NB4 (cell line): ENCODE measurements at regions not wholly inside any gene's neighbourhood (a gene's known extent, or its start where the extent isn't known, plus 50 kb on each side); places are given as distances from the start of the nearest gene placed in this dataset.
"Not testable (repeated sequence)": the region's sequence is repeated elsewhere in the genome, so short reads cannot be mapped to it uniquely, and the experiment has no call there.

ENCODE experiments used
- DNase-seq: peaks from one replicate; pipeline ENCODE4 v3.0.0; 2010; ENCODE audit warnings: low read depth
- H3K4me3 ChIP-seq: one replicate; pipeline ENCODE4 v1.5.1; 2011; ENCODE audit warnings: mild to moderate bottlenecking, low read depth, low read length, moderate library complexity
- MYC ChIP-seq: IDR thresholded peaks from 2 replicates; pipeline ENCODE4 v1.6.1; 2011; ENCODE audit warnings: low read depth, low read length
- POLR2A ChIP-seq: IDR thresholded peaks from 2 replicates; pipeline ENCODE4 v1.6.1; 2011; ENCODE audit warnings: mild to moderate bottlenecking; ENCODE audit not compliant: insufficient read length; ENCODE audit errors: extremely low read depth
- TF ChIP-seq, protein P1 (sequence below): IDR thresholded peaks from 2 replicates; pipeline ENCODE4 v1.6.1; 2011; ENCODE audit warnings: low read depth, low read length
- TF ChIP-seq, protein P2 (sequence below): IDR thresholded peaks from one replicate; pipeline ENCODE4 v1.5.1; 2012; ENCODE audit warnings: low read depth, low read length

DNA sequence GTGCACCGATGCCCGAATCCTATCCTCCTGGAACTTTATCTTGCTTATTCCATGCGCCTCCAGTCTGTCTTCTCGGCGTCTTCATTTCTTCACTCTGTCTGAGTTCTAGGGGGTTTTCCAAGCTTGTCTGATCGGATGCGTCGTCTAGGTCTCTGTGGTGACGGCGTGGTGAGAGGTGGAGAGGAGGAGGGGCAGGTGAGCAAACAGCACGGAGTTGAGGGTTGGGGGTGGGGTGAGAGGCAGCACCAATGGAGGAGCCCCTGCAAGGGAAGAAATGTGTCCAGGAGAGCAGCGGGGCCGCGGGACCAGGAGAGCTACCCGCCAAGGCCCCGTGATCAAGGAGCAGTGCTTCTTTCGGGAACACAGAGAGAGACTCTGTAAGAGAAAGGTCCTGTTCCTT lies 131.3 kb upstream of the TWIST2 start:
- TF ChIP-seq, protein P1, sequence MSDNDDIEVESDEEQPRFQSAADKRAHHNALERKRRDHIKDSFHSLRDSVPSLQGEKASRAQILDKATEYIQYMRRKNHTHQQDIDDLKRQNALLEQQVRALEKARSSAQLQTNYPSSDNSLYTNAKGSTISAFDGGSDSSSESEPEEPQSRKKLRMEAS = no peak
- TF ChIP-seq POLR2A = no peak
- no peak for TF ChIP-seq MYC
- TF ChIP-seq, protein P2, sequence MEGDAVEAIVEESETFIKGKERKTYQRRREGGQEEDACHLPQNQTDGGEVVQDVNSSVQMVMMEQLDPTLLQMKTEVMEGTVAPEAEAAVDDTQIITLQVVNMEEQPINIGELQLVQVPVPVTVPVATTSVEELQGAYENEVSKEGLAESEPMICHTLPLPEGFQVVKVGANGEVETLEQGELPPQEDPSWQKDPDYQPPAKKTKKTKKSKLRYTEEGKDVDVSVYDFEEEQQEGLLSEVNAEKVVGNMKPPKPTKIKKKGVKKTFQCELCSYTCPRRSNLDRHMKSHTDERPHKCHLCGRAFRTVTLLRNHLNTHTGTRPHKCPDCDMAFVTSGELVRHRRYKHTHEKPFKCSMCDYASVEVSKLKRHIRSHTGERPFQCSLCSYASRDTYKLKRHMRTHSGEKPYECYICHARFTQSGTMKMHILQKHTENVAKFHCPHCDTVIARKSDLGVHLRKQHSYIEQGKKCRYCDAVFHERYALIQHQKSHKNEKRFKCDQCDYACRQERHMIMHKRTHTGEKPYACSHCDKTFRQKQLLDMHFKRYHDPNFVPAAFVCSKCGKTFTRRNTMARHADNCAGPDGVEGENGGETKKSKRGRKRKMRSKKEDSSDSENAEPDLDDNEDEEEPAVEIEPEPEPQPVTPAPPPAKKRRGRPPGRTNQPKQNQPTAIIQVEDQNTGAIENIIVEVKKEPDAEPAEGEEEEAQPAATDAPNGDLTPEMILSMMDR = no peak
- DNase-seq = no peak
- no peak overlapping the region for H3K4me3 ChIP-seq

DNA sequence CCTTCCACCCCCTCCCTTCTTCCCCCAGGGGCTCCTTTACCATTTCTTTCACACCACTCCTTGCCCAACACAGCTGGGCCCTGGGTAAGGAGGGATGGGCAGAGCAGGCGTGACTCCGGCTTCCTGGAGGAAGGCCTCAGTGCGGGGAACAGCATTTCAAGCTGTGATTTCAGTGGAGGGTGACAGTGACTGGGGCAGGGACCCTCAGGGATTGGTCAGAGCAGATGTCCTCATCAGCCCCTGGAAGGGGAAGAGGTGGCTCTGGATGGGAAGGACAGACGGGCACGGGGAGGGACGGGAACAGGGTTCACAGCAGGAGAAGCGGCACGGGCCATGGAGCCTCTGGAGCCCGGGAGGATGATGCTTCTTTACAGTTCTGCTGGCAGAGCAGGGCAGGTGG lies 130.8 kb upstream of the TWIST2 start:
- no peak for DNase-seq
- no peak for TF ChIP-seq MYC
- TF ChIP-seq, protein P1 = no peak
- no peak for TF ChIP-seq POLR2A
- TF ChIP-seq, protein P2 = no peak
- H3K4me3 ChIP-seq = no peak overlapping the region

- H3K4me3 ChIP-seq = no peak overlapping the region
- no peak for DNase-seq
- TF ChIP-seq POLR2A (no peak), MYC (no peak)
- TF ChIP-seq, protein P1 = no peak
- TF ChIP-seq, protein P2 = no peak
Measured at GRCh38 chr2:238719641-238720040, 128.2 kb upstream of the TWIST2 start.

DNA sequence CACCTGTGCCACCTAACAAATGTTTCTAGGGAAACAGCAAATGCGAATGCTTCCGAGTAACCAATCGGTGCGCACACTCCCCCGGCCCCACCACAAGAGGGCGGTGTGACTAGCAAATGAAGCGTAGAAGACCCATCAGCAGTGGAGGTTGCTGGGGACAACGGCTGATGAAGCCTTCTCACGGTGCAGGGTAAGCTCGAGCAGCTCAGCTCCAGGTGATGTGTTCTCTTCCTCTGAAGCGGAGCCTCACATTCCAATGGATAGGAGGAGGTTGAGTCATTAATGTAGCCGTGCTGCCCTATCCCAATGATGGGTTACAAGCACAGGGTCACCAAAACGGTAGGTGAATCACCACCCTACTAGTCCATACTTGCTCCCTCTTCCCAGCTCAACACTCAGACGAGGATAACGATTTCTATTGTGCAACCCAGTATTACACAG lies 127.6 kb upstream of the TWIST2 start:
- TF ChIP-seq, protein P1 = no peak
- TF ChIP-seq, protein P2 = peak; percentile 90
- DNase-seq = peak; percentile 74

GRCh38 chr2:238722181-238722580 lies 125.7 kb upstream of the TWIST2 start:
- H3K4me3 ChIP-seq = no peak overlapping the region
- no peak for DNase-seq
- no peak for TF ChIP-seq POLR2A
- TF ChIP-seq, protein P1 = no peak
- TF ChIP-seq, protein P2 = no peak
- no peak for TF ChIP-seq MYC

More for the DNA sequence above, 127.6 kb upstream of the TWIST2 start:
- no peak overlapping the region for H3K4me3 ChIP-seq

DNA sequence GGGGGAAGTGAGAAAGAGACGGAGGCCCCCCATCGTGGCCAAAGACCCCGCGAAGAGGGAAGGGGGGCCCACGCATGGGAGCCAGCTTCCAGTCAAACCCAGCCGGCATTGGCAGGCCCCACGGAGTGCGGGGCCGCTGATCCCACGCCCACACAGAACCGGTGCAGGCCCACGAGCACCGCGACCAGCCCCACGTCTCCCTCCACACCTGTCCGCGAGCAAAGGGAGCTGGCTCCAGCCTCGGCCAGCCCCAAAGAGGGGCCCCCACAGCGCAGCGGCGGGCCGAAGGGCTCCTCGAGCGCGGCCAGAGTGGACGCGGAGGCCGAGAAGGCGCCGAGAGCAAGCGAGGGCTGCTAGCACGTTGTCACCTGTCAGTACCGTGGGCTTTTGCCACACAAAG lies 125.0 kb upstream of the TWIST2 start:
- no peak for TF ChIP-seq POLR2A
- TF ChIP-seq, protein P1 = no peak
- no peak for TF ChIP-seq MYC
- TF ChIP-seq, protein P2 = no peak
- no peak for DNase-seq

DNA sequence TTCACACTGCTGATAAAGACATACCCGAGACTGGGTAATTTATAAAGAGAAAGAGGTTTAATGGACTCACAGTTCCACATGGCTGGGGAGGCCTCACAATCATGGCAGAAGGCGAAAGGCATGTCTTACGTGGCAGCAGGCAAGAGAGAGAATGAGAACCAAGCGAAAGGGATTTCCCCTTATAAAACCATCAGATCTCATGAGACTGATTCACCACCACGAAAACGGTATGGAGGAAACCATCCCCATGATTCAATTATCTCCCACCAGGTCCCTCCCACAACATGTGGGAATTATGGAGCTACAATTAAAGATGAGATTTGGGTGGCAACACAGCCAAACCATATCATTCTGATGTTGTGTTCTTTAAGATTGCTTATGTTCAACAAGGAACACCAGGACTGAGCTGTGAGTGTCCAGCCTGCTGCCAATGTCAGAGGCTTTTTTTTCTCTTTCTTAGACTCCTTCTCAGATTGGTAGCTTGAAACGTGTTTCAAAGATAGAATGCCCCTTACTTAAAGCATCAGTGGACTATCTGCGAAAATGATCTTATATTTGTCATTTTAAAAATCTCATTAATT lies 124.1 kb upstream of the TWIST2 start:
- not testable (repeated sequence) for DNase-seq, H3K4me3 ChIP-seq

More for the DNA sequence above, 125.0 kb upstream of the TWIST2 start:
- no peak overlapping the region for H3K4me3 ChIP-seq
